ENCODE measurements at regions not wholly inside any gene's neighbourhood (a gene's known extent, or its start where the extent isn't known, plus 50 kb on each side); places are given as distances from the start of the nearest gene placed in this dataset.
"Not testable (repeated sequence)": the region's sequence is repeated elsewhere in the genome, so short reads cannot be mapped to it uniquely, and the experiment has no call there.

DNA sequence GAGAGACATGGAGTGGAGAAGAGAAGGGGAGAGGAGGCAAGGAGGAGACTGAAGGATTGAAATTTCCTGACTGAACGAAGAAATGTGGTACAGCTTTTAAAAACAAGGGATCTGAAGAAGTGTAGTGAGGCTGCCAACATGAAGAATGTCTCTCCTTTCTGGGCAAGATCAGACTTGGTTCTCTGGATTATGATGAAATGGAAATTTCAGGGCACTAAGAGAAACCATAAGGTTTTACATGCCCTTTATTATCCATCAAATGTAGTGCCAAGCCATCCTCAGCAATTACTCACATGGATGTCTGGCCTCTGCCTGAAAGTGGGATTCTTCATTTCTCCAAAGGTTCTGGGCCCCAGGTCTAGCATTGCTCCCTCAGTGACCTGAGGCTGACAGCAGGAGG, 77.6 kb upstream of the CCDC80 start:
- TF ChIP-seq, protein P1, sequence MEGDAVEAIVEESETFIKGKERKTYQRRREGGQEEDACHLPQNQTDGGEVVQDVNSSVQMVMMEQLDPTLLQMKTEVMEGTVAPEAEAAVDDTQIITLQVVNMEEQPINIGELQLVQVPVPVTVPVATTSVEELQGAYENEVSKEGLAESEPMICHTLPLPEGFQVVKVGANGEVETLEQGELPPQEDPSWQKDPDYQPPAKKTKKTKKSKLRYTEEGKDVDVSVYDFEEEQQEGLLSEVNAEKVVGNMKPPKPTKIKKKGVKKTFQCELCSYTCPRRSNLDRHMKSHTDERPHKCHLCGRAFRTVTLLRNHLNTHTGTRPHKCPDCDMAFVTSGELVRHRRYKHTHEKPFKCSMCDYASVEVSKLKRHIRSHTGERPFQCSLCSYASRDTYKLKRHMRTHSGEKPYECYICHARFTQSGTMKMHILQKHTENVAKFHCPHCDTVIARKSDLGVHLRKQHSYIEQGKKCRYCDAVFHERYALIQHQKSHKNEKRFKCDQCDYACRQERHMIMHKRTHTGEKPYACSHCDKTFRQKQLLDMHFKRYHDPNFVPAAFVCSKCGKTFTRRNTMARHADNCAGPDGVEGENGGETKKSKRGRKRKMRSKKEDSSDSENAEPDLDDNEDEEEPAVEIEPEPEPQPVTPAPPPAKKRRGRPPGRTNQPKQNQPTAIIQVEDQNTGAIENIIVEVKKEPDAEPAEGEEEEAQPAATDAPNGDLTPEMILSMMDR (IDR thresholded peaks at IDR 0.05; ENCODE audit: unreplicated experiment): no peak
- no TSS peak for BruUV-seq (replicated peaks)
- Mint-ChIP-seq H3K4me1 (ENCODE audit: insufficient read depth, unreplicated experiment) (no peaks in the 10 kb centered on the region), H3K27me3 (ENCODE audit: insufficient read depth, unreplicated experiment) (no peaks in the 10 kb centered on the region), H3K9me3 (ENCODE audit: unreplicated experiment) (no peaks in the 10 kb centered on the region), H3K36me3 (ENCODE audit: insufficient read depth, unreplicated experiment) (no peaks in the 10 kb centered on the region), H3K27ac (ENCODE audit: low read depth, unreplicated experiment) (no peak overlapping the region), H3K4me3 (ENCODE audit: unreplicated experiment) (no peak overlapping the region)
- ChIA-PET POLR2A (interaction anchor here (0.7 to 1.4 kb wide), 4 partner anchors 10 to 78 kb away, joined by 3 to 6 read pairs (median 4); no protein-coding TSS in a partner anchor), CTCF (interaction anchor here (0.5 kb wide), 1 partner anchor 16 kb away, joined by 3 read pairs; no protein-coding TSS in a partner anchor)
- intact Hi-C loops (cut with micrococcal nuclease): no loop called here
- DNase-seq (ENCODE audit: unreplicated experiment): peak; percentile 30

DNA sequence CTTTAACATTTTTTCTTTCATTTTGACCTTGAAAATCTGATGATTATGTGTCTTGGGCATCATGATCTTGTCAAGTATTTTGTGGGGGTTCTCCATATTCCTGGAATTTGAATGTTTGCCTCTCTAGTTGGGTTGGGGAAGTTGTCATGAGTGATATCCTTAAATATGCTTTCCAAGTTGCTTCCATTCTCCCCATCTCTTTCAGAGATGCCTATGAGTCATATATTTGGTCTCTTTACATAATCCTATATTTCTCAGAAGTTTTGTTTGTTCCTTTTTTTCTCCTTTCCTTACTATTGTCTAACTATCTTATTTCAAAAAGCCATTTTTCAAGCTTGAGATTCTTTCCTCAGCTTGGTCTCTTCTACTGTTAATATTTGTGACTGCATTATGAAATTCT, 69.0 kb upstream of the CCDC80 start:
- H3K27me3 Mint-ChIP-seq (ENCODE audit: insufficient read depth, unreplicated experiment): no peaks in the 10 kb centered on the region
- H3K27ac Mint-ChIP-seq (ENCODE audit: low read depth, unreplicated experiment): no peak overlapping the region
- H3K36me3 Mint-ChIP-seq (ENCODE audit: insufficient read depth, unreplicated experiment): no peaks in the 10 kb centered on the region
- H3K9me3 Mint-ChIP-seq (ENCODE audit: unreplicated experiment): no peaks in the 10 kb centered on the region
- intact Hi-C loops (cut with micrococcal nuclease): no loop called here
- H3K4me1 Mint-ChIP-seq (ENCODE audit: insufficient read depth, unreplicated experiment): no peaks in the 10 kb centered on the region
- POLR2A ChIA-PET: interaction anchor here (1.1 kb wide), 1 partner anchor 28 kb away, joined by 4 read pairs; no protein-coding TSS in a partner anchor
- DNase-seq (ENCODE audit: unreplicated experiment): no peak
- BruUV-seq (replicated peaks): no TSS peak
- no peak overlapping the region for H3K4me3 Mint-ChIP-seq (ENCODE audit: unreplicated experiment)
- TF ChIP-seq, protein P1 (IDR thresholded peaks at IDR 0.05; ENCODE audit: unreplicated experiment): no peak
- CTCF ChIA-PET: interaction anchor here (0.6 to 1.0 kb wide), 2 partner anchors 25 kb away, joined by 3 to 4 read pairs; no protein-coding TSS in a partner anchor

DNA sequence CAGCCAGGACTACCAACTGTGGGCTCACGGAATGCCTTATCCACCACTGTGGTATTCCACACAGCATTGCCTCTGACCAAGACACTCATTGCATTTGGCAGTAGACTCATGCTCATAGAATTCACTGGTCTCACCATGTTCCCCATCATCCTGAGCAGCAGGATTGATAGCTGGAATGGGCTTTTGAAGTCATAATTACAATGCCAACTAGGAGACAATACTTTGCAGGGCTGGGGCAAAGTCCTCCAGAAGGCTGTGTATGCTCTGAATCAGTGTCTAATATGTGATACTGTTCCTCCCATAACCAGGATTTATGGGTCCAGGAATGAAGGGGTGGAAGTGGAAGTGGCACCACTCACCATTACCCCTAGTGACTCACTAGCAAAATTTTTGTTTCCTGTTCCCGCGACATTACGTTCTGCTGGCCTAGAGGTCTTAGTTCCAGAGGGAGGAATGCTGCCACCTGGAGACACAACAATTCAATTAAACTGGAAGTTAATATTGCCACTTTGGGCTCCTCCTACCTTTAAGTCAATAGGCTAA, 58.6 kb upstream of the CCDC80 start:
- Mint-ChIP-seq H3K27me3 (ENCODE audit: insufficient read depth, unreplicated experiment) (peaks cover 21% of the 10 kb centered on the region), H3K27ac (ENCODE audit: low read depth, unreplicated experiment) (no peak overlapping the region), H3K4me1 (ENCODE audit: insufficient read depth, unreplicated experiment) (peaks cover 8% of the 10 kb centered on the region), H3K9me3 (ENCODE audit: unreplicated experiment) (no peaks in the 10 kb centered on the region), H3K36me3 (ENCODE audit: insufficient read depth, unreplicated experiment) (no peaks in the 10 kb centered on the region), H3K4me3 (ENCODE audit: unreplicated experiment) (no peak overlapping the region)
- POLR2A ChIA-PET: interaction anchor here (0.6 to 1.6 kb wide), 2 partner anchors 22 to 317 kb away, joined by 3 read pairs; no protein-coding TSS in a partner anchor
- peak; percentile 66 for DNase-seq (ENCODE audit: unreplicated experiment)
- CTCF ChIA-PET: interaction anchor here (0.6 to 1.6 kb wide), 4 partner anchors 15 to 123 kb away, joined by 3 read pairs; no protein-coding TSS in a partner anchor
- BruUV-seq (replicated peaks): no TSS peak
- intact Hi-C loops (cut with micrococcal nuclease): loop anchor here (1.0 kb wide), 2 partner anchors 56 to 117 kb away; no protein-coding TSS in a partner anchor
- TF ChIP-seq, protein P1 (IDR thresholded peaks at IDR 0.05; ENCODE audit: unreplicated experiment): peak; percentile 44

DNA sequence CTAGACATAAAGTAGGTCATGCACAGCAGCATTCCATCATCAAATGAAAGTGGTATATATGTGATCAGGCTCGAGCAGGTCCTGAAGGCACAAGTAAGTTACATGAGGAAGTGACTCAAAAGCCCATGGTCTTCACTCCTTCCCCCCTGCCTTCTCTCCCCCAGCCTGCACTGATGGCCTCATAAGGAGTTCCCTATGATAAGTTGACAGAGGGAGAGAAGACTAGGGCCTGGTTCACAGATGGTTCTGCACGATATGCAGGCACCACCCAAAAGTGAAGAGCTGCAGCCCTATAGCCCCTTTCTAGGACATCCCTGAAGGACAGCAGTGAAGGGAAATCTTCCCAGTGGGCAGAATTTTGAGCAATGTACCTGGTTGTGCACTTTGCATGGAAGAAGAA, 57.5 kb upstream of the CCDC80 start:
- CTCF ChIA-PET; H3K27ac Mint-ChIP-seq (ENCODE audit: low read depth, unreplicated experiment); intact Hi-C loops (cut with micrococcal nuclease); H3K4me1 Mint-ChIP-seq (ENCODE audit: insufficient read depth, unreplicated experiment); POLR2A ChIA-PET; DNase-seq (ENCODE audit: unreplicated experiment); H3K4me3 Mint-ChIP-seq (ENCODE audit: unreplicated experiment); H3K36me3 Mint-ChIP-seq (ENCODE audit: insufficient read depth, unreplicated experiment); H3K9me3 Mint-ChIP-seq (ENCODE audit: unreplicated experiment); BruUV-seq (replicated peaks): not testable (repeated sequence)
- H3K27me3 Mint-ChIP-seq (ENCODE audit: insufficient read depth, unreplicated experiment): peaks cover 12% of the 10 kb centered on the region

DNA sequence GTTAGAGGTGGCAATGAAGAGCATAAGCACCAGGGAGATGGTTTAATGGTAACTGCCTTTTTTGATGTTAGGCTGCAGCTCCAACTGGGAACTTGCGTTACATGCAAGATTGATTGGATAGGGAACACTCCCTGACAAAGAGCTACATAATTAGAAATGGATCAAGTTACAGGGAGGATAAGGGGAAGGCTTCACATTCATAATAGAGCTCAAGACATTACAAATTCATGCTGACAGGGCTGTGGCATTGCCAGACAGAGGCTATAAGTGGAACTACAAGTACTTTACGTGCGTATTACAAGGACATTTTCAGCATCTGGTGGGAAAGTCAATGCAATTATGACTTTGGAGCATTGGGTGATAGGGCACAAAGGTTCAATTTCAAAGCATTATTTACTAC, 55.3 kb upstream of the CCDC80 start:
- CTCF ChIA-PET: interaction anchor here (1.3 to 2.0 kb wide), 2 partner anchors 38 to 54 kb away, joined by 3 to 7 read pairs; no protein-coding TSS in a partner anchor
- intact Hi-C loops (cut with micrococcal nuclease): not testable (repeated sequence)

GRCh38 chr3:112695377-112696108, 54.6 kb upstream of the CCDC80 start:
- ChIA-PET POLR2A (interaction anchor here (0.6 to 0.8 kb wide), 2 partner anchors 14 to 42 kb away, joined by 3 to 4 read pairs; no protein-coding TSS in a partner anchor), CTCF (interaction anchor here (0.6 to 2.0 kb wide), 4 partner anchors 8 to 280 kb away, joined by 3 to 7 read pairs (median 3); partner anchors contain the start of gene CD200R1)
- DNase-seq (ENCODE audit: unreplicated experiment); H3K4me1 Mint-ChIP-seq (ENCODE audit: insufficient read depth, unreplicated experiment); H3K27ac Mint-ChIP-seq (ENCODE audit: low read depth, unreplicated experiment); BruUV-seq (replicated peaks); H3K9me3 Mint-ChIP-seq (ENCODE audit: unreplicated experiment); H3K4me3 Mint-ChIP-seq (ENCODE audit: unreplicated experiment); intact Hi-C loops (cut with micrococcal nuclease); H3K36me3 Mint-ChIP-seq (ENCODE audit: insufficient read depth, unreplicated experiment); H3K27me3 Mint-ChIP-seq (ENCODE audit: insufficient read depth, unreplicated experiment): not testable (repeated sequence)

More for the DNA sequence above, 55.3 kb upstream of the CCDC80 start:
- not testable (repeated sequence) for DNase-seq (ENCODE audit: unreplicated experiment); H3K9me3 Mint-ChIP-seq (ENCODE audit: unreplicated experiment); BruUV-seq (replicated peaks); H3K27ac Mint-ChIP-seq (ENCODE audit: low read depth, unreplicated experiment); H3K36me3 Mint-ChIP-seq (ENCODE audit: insufficient read depth, unreplicated experiment); H3K4me3 Mint-ChIP-seq (ENCODE audit: unreplicated experiment); H3K27me3 Mint-ChIP-seq (ENCODE audit: insufficient read depth, unreplicated experiment); H3K4me1 Mint-ChIP-seq (ENCODE audit: insufficient read depth, unreplicated experiment)
- POLR2A ChIA-PET: interaction anchor here (0.6 kb wide), 1 partner anchor 42 kb away, joined by 3 read pairs; no protein-coding TSS in a partner anchor

All from MCF 10A (cell line).